DND-41 (cell line): ENCODE measurements at regions not wholly inside any gene's neighbourhood (a gene's known extent, or its start where the extent isn't known, plus 50 kb on each side); places are given as distances from the start of the nearest gene placed in this dataset.

Source experiments
- EZH2 ChIP-seq: IDR thresholded peaks from 3 replicates; pipeline ENCODE4 v1.6.1; 2012; ENCODE audit warnings: borderline replicate concordance, low read depth, mild to moderate bottlenecking, moderate library complexity, low read length, inconsistent platforms; ENCODE audit not compliant: severe bottlenecking
- TF ChIP-seq, protein P1 (sequence below): IDR thresholded peaks from 2 replicates; pipeline ENCODE4 v1.5.1; 2012; ENCODE audit warnings: borderline replicate concordance, low read length, moderate library complexity, mild to moderate bottlenecking; ENCODE audit not compliant: poor library complexity, severe bottlenecking; ENCODE audit errors: extremely low read depth

DNA sequence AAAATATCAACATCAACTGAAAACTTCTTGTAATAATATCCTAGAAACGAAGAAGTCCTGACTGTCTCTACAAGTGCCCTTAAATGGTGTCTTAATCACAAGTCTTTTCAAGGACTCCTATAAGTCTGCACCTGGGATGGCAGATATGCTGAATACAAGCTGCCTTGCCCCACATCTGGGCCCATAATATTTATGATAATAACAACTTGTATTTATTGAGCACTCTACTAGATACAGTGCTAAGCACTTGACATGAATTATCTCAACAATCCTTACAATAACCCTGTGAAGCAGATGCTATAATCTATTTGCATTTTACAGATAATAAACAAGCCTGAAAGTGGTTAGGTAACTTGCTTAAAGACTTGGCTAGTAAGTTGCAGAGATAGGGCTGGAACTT lies 78.0 kb upstream of the ZNF648 start:
- TF ChIP-seq, protein P1, sequence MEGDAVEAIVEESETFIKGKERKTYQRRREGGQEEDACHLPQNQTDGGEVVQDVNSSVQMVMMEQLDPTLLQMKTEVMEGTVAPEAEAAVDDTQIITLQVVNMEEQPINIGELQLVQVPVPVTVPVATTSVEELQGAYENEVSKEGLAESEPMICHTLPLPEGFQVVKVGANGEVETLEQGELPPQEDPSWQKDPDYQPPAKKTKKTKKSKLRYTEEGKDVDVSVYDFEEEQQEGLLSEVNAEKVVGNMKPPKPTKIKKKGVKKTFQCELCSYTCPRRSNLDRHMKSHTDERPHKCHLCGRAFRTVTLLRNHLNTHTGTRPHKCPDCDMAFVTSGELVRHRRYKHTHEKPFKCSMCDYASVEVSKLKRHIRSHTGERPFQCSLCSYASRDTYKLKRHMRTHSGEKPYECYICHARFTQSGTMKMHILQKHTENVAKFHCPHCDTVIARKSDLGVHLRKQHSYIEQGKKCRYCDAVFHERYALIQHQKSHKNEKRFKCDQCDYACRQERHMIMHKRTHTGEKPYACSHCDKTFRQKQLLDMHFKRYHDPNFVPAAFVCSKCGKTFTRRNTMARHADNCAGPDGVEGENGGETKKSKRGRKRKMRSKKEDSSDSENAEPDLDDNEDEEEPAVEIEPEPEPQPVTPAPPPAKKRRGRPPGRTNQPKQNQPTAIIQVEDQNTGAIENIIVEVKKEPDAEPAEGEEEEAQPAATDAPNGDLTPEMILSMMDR = no peak
- TF ChIP-seq EZH2 = no peak
